ENCODE measurements at regions not wholly inside any gene's neighbourhood (a gene's known extent, or its start where the extent isn't known, plus 50 kb on each side); places are given as distances from the start of the nearest gene placed in this dataset.

DNA sequence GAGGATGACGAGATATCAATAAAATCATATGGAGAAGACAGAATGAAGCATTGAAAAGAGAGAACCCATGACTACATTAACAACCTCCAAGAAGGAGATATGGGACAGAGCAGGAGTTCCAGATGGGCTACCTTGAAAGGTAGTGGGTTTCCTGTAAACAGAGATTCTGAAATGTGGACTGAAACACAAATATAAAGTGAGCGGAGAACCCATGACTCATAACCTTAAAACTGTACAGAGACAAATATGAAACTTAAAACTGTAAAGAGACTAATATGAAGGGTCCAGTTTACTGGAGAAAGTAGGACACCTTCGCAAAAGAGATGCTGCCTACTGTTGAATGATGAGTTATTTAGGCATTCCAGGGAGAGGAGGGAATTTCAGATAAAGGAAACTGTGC is 383.7 kb downstream of the CAAP1 start:
- TF ChIP-seq CTCF (IDR thresholded peaks at IDR 0.05) = no peak

GRCh38 chr9:26504057-26504456 is 388.5 kb downstream of the CAAP1 start:
- TF ChIP-seq CTCF (IDR thresholded peaks at IDR 0.05) = no peak

GRCh38 chr9:26502311-26502710 is 390.3 kb downstream of the CAAP1 start:
- no peak for TF ChIP-seq CTCF (IDR thresholded peaks at IDR 0.05)

DNA sequence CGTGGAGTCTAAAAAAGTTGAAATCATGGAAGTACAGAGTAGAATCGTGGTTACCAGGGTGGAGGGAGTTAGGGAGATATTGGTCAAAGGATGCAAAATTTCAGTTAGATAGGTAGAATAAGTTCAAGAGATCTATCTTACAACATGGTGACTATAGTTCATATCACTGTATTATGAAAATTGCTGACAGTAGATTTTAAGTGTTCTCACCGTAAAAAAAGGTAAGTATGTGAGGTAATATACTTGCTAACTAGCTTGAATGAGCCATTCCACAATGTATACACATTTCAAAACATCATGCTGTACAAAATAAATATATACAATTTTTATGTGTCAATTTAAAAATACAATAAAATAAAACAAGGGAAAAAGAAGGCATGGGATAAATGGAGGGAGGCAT is 392.1 kb downstream of the CAAP1 start:
- TF ChIP-seq CTCF (IDR thresholded peaks at IDR 0.05) = no peak

GRCh38 chr9:26483991-26484390 is 408.6 kb downstream of the CAAP1 start:
- no peak for TF ChIP-seq CTCF (IDR thresholded peaks at IDR 0.05)

GRCh38 chr9:26477963-26478362 is 414.6 kb downstream of the CAAP1 start:
- TF ChIP-seq CTCF (IDR thresholded peaks at IDR 0.05) = no peak

GRCh38 chr9:26471261-26471660 is 421.3 kb downstream of the CAAP1 start:
- no peak for TF ChIP-seq CTCF (IDR thresholded peaks at IDR 0.05)

GRCh38 chr9:26470284-26470683 is 422.3 kb downstream of the CAAP1 start:
- no peak for TF ChIP-seq CTCF (IDR thresholded peaks at IDR 0.05)
